Astrocyte (in vitro differentiated cells and primary cell): ENCODE measurements at regions not wholly inside any gene's neighbourhood (a gene's known extent, or its start where the extent isn't known, plus 50 kb on each side); places are given as distances from the start of the nearest gene placed in this dataset.
"Not testable (repeated sequence)": the region's sequence is repeated elsewhere in the genome, so short reads cannot be mapped to it uniquely, and the experiment has no call there.

Experiments
- CTCF ChIP-seq: IDR thresholded peaks from 2 replicates; pipeline ENCODE4 v1.5.1; 2011; ENCODE audit warnings: low read depth, mild to moderate bottlenecking, inconsistent platforms, low read length, moderate library complexity; ENCODE audit not compliant: insufficient read depth
- EZH2 ChIP-seq: IDR thresholded peaks from 2 replicates; pipeline ENCODE4 v1.6.1; 2012; ENCODE audit warnings: mild to moderate bottlenecking, low read length, inconsistent platforms; ENCODE audit not compliant: insufficient read depth

- not testable (repeated sequence) for TF ChIP-seq CTCF, EZH2
These were observed 284.9 kb upstream of the FRG1 start for GRCh38 chr4:189655817-189656216.
